Transverse colon (tissue), 4 donors: ENCODE measurements at regions not wholly inside any gene's neighbourhood (a gene's known extent, or its start where the extent isn't known, plus 50 kb on each side); places are given as distances from the start of the nearest gene placed in this dataset.

Experiments
- DNase-seq: peaks from one replicate; pipeline ENCODE4 v3.0.0-alpha.2; 2019
- H3K27ac ChIP-seq, 4 donors: fragments of 200-600 bp; sonication (generic); 2 replicates each; pipeline ENCODE4 v1.5.1; 2016 to 2018; ENCODE audit warnings: inconsistent platforms in 4 of 4
- H3K27me3 ChIP-seq: fragments of 200-600 bp; sonication (generic); 2 replicates; pipeline ENCODE4 v1.5.1; 2017; ENCODE audit warnings: inconsistent platforms
- H3K36me3 ChIP-seq, 4 donors: fragments of 200-600 bp; sonication (generic); 2 replicates each; pipeline ENCODE4 v1.5.1; 2017 to 2019; ENCODE audit warnings: inconsistent platforms in 4 of 4
- H3K4me1 ChIP-seq, 4 donors: fragments of 200-600 bp; sonication (generic); 2 replicates each; pipeline ENCODE4 v1.5.1; 2017 to 2020; ENCODE audit warnings: inconsistent platforms in 4 of 4
- H3K4me3 ChIP-seq, 4 donors: fragments of 200-600 bp; sonication (generic); 1 replicate in 1 of 4; 2 replicates in 3 of 4; pipeline versions ENCODE4 v1.5.1 to v1.6.1; 2017 to 2019; ENCODE audit warnings: inconsistent platforms in 4 of 4
- H3K9me3 ChIP-seq, 2 donors: fragments of 200-600 bp; sonication (generic); 2 replicates each; pipeline ENCODE4 v1.5.1; 2017 to 2019; ENCODE audit warnings: inconsistent platforms in 2 of 2
- EP300 ChIP-seq: sonication (generic); formaldehyde crosslinking; IDR thresholded peaks from one replicate; pipeline ENCODE4 v1.6.1; 2017; ENCODE audit warnings: antibody characterized with exemption, low read depth
- POLR2A ChIP-seq: fragments of 450-650 bp; IDR thresholded peaks from one replicate; pipeline ENCODE4 v1.6.1; 2016; ENCODE audit warnings: antibody characterized with exemption, mild to moderate bottlenecking, moderate library complexity
- POLR2AphosphoS5 ChIP-seq, 3 donors: sonication (generic); formaldehyde crosslinking; IDR thresholded peaks; one replicate each; pipeline ENCODE4 v1.6.1; 2016; ENCODE audit warnings: antibody characterized with exemption in 3 of 3
- WGBS, 2 donors: methylation state at CpG; one replicate each; pipeline ENCODE4 v1.1.5; 2018; ENCODE audit warnings: low coverage in 1 of 2; 5-methylcytosine and 5-hydroxymethylcytosine counted together
- in situ Hi-C, 4 donors: fragments of 200-750 bp; cut with MboI; loops; one replicate each; pipeline versions ENCODE4 v1.15.0 to v1.15.1; 2017; ENCODE audit warnings: low sequenced_read_pairs in 3 of 4, low pct_ligation_motif_present in 1 of 4, low pct_unique_long_range_greater_than_20kb in 1 of 4
- intact Hi-C: fragments of 100-400 bp; cut with DNase I; formaldehyde crosslinking; loops from one replicate; pipeline ENCODE4 v1.15.1; 2023; ENCODE audit warnings: low total_unique reads
- TF ChIP-seq, protein P1 (sequence below), 5 experiments: fragments of 200-600 bp in 3 of 5; fragments of 450-650 bp in 2 of 5; sonication (generic) in 3 of 5; IDR thresholded peaks; 1 replicate in 2 of 5; 2 replicates in 3 of 5; pipeline ENCODE4 v1.5.1; 2016 to 2017; ENCODE audit warnings: antibody characterized with exemption in 5 of 5, inconsistent platforms in 3 of 5, mild to moderate bottlenecking in 2 of 5, moderate library complexity in 1 of 5

DNA sequence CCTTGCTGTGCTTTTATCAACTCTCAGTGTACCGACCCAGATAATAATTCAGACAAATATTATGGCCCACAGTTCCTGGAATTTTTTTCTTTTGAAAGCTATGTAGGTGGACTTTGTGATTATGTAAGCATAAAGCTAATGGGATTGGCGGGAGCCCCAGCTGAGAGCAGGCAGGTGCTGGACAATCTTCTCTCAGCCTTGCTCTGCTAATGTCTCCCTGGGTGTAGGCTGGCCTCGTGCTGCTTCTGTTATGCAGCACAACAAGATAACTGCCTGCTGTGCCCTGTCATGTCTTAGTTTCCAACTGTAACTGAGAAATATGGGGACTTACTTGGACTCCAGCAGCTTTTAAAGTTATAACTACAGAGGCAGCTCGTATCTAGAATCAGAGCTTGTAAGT, 415.0 kb downstream of the PDCD6IP start:
- DNase-seq: no peak
- H3K4me3 ChIP-seq: no peak overlapping the region
- WGBS, 2 donors: 45 to 50% methylated on average over 2 to 4 of the region's 4 CpGs
- no peaks in the 10 kb centered on the region for H3K9me3 ChIP-seq
- H3K27me3 ChIP-seq: no peaks in the 10 kb centered on the region
- H3K4me1 ChIP-seq: peaks cover 0 to 3% (median 0%) of the 10 kb centered on the region in 4 donors
- in situ Hi-C loops: no loop called here
- TF ChIP-seq, protein P1, sequence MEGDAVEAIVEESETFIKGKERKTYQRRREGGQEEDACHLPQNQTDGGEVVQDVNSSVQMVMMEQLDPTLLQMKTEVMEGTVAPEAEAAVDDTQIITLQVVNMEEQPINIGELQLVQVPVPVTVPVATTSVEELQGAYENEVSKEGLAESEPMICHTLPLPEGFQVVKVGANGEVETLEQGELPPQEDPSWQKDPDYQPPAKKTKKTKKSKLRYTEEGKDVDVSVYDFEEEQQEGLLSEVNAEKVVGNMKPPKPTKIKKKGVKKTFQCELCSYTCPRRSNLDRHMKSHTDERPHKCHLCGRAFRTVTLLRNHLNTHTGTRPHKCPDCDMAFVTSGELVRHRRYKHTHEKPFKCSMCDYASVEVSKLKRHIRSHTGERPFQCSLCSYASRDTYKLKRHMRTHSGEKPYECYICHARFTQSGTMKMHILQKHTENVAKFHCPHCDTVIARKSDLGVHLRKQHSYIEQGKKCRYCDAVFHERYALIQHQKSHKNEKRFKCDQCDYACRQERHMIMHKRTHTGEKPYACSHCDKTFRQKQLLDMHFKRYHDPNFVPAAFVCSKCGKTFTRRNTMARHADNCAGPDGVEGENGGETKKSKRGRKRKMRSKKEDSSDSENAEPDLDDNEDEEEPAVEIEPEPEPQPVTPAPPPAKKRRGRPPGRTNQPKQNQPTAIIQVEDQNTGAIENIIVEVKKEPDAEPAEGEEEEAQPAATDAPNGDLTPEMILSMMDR (IDR thresholded peaks at IDR 0.05): no peak
- no peak for TF ChIP-seq POLR2AphosphoS5 (IDR thresholded peaks at IDR 0.05)
- no peak for TF ChIP-seq EP300
- no peak for TF ChIP-seq POLR2A
- intact Hi-C loops: no loop called here
- no peaks in the 10 kb centered on the region for H3K36me3 ChIP-seq
- no peak overlapping the region for H3K27ac ChIP-seq

DNA sequence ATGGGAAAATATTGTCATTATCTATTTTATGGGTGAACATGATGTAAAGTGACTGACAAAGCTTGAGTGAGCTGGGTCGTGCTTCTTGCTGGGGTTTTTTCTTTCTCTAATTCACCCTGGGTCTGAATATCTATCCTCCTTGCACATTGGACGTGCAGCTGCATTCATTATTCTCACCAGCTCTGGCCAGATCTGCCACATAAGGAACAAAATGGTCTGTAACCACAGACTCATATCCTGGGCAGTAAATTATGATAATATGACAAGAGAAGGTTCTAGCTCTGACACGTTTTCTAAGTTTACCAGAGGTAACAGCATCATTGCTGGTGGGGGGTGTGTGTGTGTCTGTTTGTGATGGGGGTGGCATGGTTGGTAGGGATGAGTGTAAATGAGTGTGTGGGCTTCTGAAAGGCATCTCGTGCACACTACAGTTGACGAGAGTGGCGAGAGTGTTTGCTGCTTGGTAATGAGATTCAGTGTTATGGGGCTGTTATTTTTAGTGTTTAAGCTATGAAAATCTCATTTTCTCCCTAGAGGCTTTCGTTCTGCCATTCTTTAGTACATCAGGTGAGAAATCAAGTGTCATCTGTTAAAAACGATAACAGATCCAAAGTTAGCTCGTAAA, 418.4 kb downstream of the PDCD6IP start:
- peaks cover 0 to 3% (median 0%) of the 10 kb centered on the region in 4 donors for H3K4me1 ChIP-seq
- DNase-seq: no peak
- 82 to 91% methylated on average over 7 to 9 of the region's 9 CpGs for WGBS, 2 donors
- H3K9me3 ChIP-seq: no peaks in the 10 kb centered on the region
- intact Hi-C loops (no loop called here), in situ Hi-C loops (no loop called here)
- TF ChIP-seq, protein P1 (IDR thresholded peaks at IDR 0.05): no peak
- no peak for TF ChIP-seq EP300
- no peak for TF ChIP-seq POLR2AphosphoS5 (IDR thresholded peaks at IDR 0.05)
- no peak for TF ChIP-seq POLR2A
- no peaks in the 10 kb centered on the region for H3K36me3 ChIP-seq
- H3K27me3 ChIP-seq: no peaks in the 10 kb centered on the region
- H3K4me3 ChIP-seq: no peak overlapping the region
- no peak overlapping the region for H3K27ac ChIP-seq

DNA sequence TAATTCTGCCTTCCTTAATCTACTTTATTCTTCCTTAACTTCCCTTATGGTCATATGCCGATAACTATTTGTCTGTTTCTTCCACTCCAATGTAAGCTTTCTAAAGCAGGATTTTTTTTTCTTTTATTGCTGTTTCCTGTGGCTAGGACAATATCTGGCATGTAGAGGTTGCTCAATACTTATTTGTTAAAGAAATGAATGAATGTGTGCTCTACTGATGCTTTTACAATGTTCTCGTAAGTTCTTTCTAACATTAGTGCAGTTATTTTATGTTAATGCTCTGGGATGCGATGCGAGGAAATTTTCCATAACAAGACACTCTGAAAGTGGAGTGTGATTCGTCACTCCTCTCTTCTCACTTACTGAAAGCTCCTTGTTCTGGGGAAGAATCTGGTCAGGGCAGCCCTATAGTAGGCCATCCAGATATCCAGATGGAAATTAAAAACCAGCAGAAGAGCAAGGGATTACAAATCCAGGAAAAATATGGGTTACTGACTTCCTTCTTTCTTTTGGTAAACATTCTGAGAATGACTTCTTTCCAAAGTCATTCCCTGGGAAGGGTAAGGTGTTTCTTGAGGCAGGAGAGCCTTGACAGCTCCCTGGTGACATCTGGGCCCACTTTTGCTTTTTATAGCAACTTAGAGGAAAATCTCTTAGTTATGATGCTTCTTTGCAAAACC, 420.4 kb downstream of the PDCD6IP start:
- intact Hi-C loops (no loop called here), in situ Hi-C loops (no loop called here)
- H3K36me3 ChIP-seq: no peaks in the 10 kb centered on the region
- 82 to 86% methylated on average over 4 to 5 of the region's 5 CpGs for WGBS, 2 donors
- H3K27me3 ChIP-seq: no peaks in the 10 kb centered on the region
- TF ChIP-seq POLR2A (no peak), EP300 (no peak), POLR2AphosphoS5 (IDR thresholded peaks at IDR 0.05) (no peak)
- TF ChIP-seq, protein P1 (IDR thresholded peaks at IDR 0.05): no peak
- DNase-seq: no peak
- no peak overlapping the region for H3K27ac ChIP-seq
- no peaks in the 10 kb centered on the region for H3K9me3 ChIP-seq
- H3K4me3 ChIP-seq: no peak overlapping the region
- no peaks in the 10 kb centered on the region for H3K4me1 ChIP-seq

DNA sequence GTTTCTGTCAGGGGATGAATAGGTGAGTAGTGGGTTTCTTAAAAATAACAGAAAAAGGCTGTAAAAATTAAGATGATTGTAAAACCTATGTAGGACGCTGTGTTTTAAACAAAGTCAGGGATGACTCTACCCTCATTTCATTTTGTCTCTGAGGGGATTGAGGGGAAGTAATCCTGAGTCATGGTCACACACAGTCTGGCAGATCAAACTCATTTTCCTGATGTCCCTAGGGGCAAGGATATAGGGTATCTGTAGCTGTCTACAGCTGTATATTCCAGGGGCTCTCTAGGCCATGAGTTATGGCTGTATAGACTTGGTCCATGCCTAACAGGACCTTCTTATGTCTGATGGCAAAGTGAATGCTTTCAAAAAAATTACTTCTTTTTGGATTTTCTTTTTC, 421.1 kb downstream of the PDCD6IP start:
- TF ChIP-seq EP300 (no peak), POLR2A (no peak), POLR2AphosphoS5 (IDR thresholded peaks at IDR 0.05) (no peak)
- TF ChIP-seq, protein P1 (IDR thresholded peaks at IDR 0.05): no peak
- WGBS, 2 donors: 78 to 84% methylated on average over 1 of the region's 1 CpG

More for the DNA sequence above, 421.1 kb downstream of the PDCD6IP start:
- no peak overlapping the region for H3K4me3 ChIP-seq
- H3K27me3 ChIP-seq: no peaks in the 10 kb centered on the region
- no peak overlapping the region for H3K27ac ChIP-seq
- no peak for DNase-seq
- H3K9me3 ChIP-seq: no peaks in the 10 kb centered on the region
- H3K36me3 ChIP-seq: no peaks in the 10 kb centered on the region
- H3K4me1 ChIP-seq: no peaks in the 10 kb centered on the region
- in situ Hi-C loops: no loop called here
- intact Hi-C loops: no loop called here
